K562 (cell line): ENCODE measurements at regions not wholly inside any gene's neighbourhood (a gene's known extent, or its start where the extent isn't known, plus 50 kb on each side); places are given as distances from the start of the nearest gene placed in this dataset.

Experiments used
- ATAC-seq: fragments of 200-7000 bp; cut with Tn5 transposase; 3 replicates; pipeline ENCODE4 v1.9.1; 2020; ENCODE audit warnings: moderate library complexity
- BruUV-seq: library from RNA; stranded (reverse); fragments of 400-500 nt; replicated peaks from 2 replicates; lab custom pipeline; 2021; lab: Mats Ljungman, UMichigan
- CTCF ChIA-PET: fragments of 300-600 bp; formaldehyde crosslinking; extraction: SDS; loops from one replicate; lab custom pipeline; 2021; ENCODE audit warnings: low intra/inter-chr PET ratio; lab: Yijun Ruan, JAX
- POLR2A ChIA-PET: fragments of 300-600, 350-650 bp; sonication (Branson Sonifier 250); formaldehyde crosslinking; extraction: SDS; loops from one replicate; lab custom pipeline; 2021; ENCODE audit warnings: antibody characterized with exemption, inconsistent platforms; lab: Yijun Ruan, JAX
- DNase-seq, 4 experiments: peaks; one replicate each; pipeline versions ENCODE4 v3.0.0 to v3.0.0-alpha.2; 2011 to 2018; ENCODE audit warnings: low spot score in 3 of 4, mixed read lengths in 3 of 4; ENCODE audit errors: extremely low read depth in 1 of 4
- FAIRE-seq: peaks from 2 replicates; lab custom pipeline; 2011; peaks lifted over from hg19 to GRCh38; lab: Jason Lieb, UNC
- H2AFZ ChIP-seq: 2 replicates; pipeline ENCODE4 v1.6.0; 2011; ENCODE audit warnings: low read depth, low read length, control low read depth, inconsistent platforms
- H3K27ac ChIP-seq: fragments of 200-600 bp; 3 replicates; pipeline ENCODE4 v1.8.0; 2011; ENCODE audit warnings: low read depth, mild to moderate bottlenecking, control low read depth, inconsistent platforms, low read length, moderate library complexity, mixed read lengths; ENCODE audit errors: extremely low read depth
- H3K27me3 ChIP-seq, 2 experiments: fragments of 300-600 bp in 1 of 2; 2 replicates in 1 of 2; 3 replicates in 1 of 2; pipeline versions ENCODE4 v1.6.0 to v1.8.0; 2011; ENCODE audit warnings: inconsistent platforms in 2 of 2, low read length in 2 of 2, mild to moderate bottlenecking in 1 of 2, mixed read lengths in 1 of 2, moderate library complexity in 1 of 2; ENCODE audit not compliant: control insufficient read depth in 2 of 2, insufficient read depth in 2 of 2
- H3K36me3 ChIP-seq: fragments of 300-600 bp; 3 replicates; pipeline ENCODE4 v1.8.0; 2011; ENCODE audit warnings: mild to moderate bottlenecking, low read length, inconsistent platforms; ENCODE audit not compliant: control insufficient read depth, insufficient read depth
- H3K4me1 ChIP-seq, 2 experiments: fragments of 200-600 bp in 1 of 2; replicated peaks in 1 of 2; 2 replicates in 1 of 2; 3 replicates in 1 of 2; pipeline versions ENCODE4 v1.5.1 to v1.8.0; 2011; ENCODE audit warnings: inconsistent platforms in 2 of 2, low read length in 2 of 2, mild to moderate bottlenecking in 1 of 2, mixed read lengths in 1 of 2, moderate library complexity in 1 of 2; ENCODE audit not compliant: control insufficient read depth in 2 of 2, insufficient read depth in 2 of 2
- H3K4me2 ChIP-seq: 2 replicates; pipeline ENCODE4 v1.6.1; 2011; ENCODE audit warnings: low read length, control low read depth, inconsistent platforms, mixed read lengths; ENCODE audit not compliant: insufficient read depth
- H3K4me3 ChIP-seq: fragments of 200-600 bp; sonication (generic), shearing (Covaris generic); 2 replicates; pipeline ENCODE4 v1.5.1; 2016; ENCODE audit warnings: control low read depth, inconsistent platforms
- H3K79me2 ChIP-seq: fragments of 200-600 bp; 3 replicates; pipeline ENCODE4 v1.8.0; 2011; ENCODE audit warnings: low read length, inconsistent platforms; ENCODE audit not compliant: control insufficient read depth, insufficient read depth
- H3K9ac ChIP-seq, 2 experiments: 2 replicates each; pipeline versions ENCODE4 v1.6.0 to v1.6.1; 2011; ENCODE audit warnings: low read depth in 2 of 2, low read length in 2 of 2, control low read depth in 1 of 2, inconsistent platforms in 1 of 2, mild to moderate bottlenecking in 1 of 2, mixed read lengths in 1 of 2; ENCODE audit not compliant: insufficient read depth in 1 of 2
- H3K9me1 ChIP-seq: one replicate; pipeline ENCODE4 v1.6.0; 2011; ENCODE audit warnings: inconsistent platforms, mild to moderate bottlenecking, low read length, moderate library complexity; ENCODE audit not compliant: control insufficient read depth, insufficient read depth
- H3K9me3 ChIP-seq: replicated peaks from 2 replicates; pipeline ENCODE4 v1.5.1; 2011; ENCODE audit warnings: low read depth, low read length, inconsistent platforms; ENCODE audit not compliant: control insufficient read depth, insufficient read depth
- H4K20me1 ChIP-seq: replicated peaks from 2 replicates; pipeline ENCODE4 v1.6.1; 2011; ENCODE audit warnings: low read length, inconsistent platforms, mixed read lengths; ENCODE audit not compliant: control insufficient read depth, insufficient read depth
- CHD1 ChIP-seq: fragments of 200-600 bp; sonication (generic); IDR thresholded peaks from one replicate; pipeline ENCODE4 v1.6.1; 2012; ENCODE audit warnings: mild to moderate bottlenecking, moderate library complexity, low read length, inconsistent platforms
- KDM2B ChIP-seq: fragments of 250-450 bp; sonication (Bioruptor Pico); IDR thresholded peaks from 2 replicates; pipeline ENCODE4 v1.8.0; 2021; ENCODE audit warnings: mild to moderate bottlenecking, moderate library complexity
- STAT5A ChIP-seq: IDR thresholded peaks from 2 replicates; pipeline ENCODE4 v1.6.1; 2012; ENCODE audit warnings: low read length, inconsistent platforms, borderline replicate concordance
- ZFP1 ChIP-seq: fragments of 450-650 bp; formaldehyde crosslinking; IDR thresholded peaks from 2 replicates; pipeline ENCODE4 v1.4.0; 2020; ENCODE audit warnings: mild to moderate bottlenecking, mixed read lengths
- ZFP30 ChIP-seq: fragments of 250-450 bp; sonication (Bioruptor Pico); IDR thresholded peaks from 2 replicates; pipeline ENCODE4 v1.8.0; 2022; ENCODE audit warnings: moderate library complexity, mild to moderate bottlenecking, inconsistent platforms, borderline replicate concordance
- ZHX1 ChIP-seq: fragments of 150-350 bp; conservative IDR thresholded peaks from 2 replicates; pipeline ENCODE4 v1.6.1; 2014; ENCODE audit warnings: low read length
- ZNF347 ChIP-seq: fragments of 450-650 bp; formaldehyde crosslinking; IDR thresholded peaks from 2 replicates; pipeline ENCODE4 v1.4.0; 2020; ENCODE audit warnings: low read depth, mild to moderate bottlenecking, moderate library complexity
- ZNF445 ChIP-seq: fragments of 250-450 bp; sonication (Bioruptor Pico); IDR thresholded peaks from 2 replicates; pipeline ENCODE4 v1.4.0; 2020; ENCODE audit warnings: low read depth, mild to moderate bottlenecking, moderate library complexity
- WGBS: fragments of 100-300 bp; shearing (Covaris generic); methylation state at CpG from one replicate; pipeline ENCODE4 v1.1.6; 2016; ENCODE audit warnings: low coverage, mixed read lengths; ENCODE audit not compliant: insufficient coverage; ENCODE audit errors: missing lambda C conversion rate; 5-methylcytosine and 5-hydroxymethylcytosine counted together
- in situ Hi-C: fragments of 300-500 bp; cut with MboI; formaldehyde crosslinking; loops from 4 replicates; pipeline ENCODE4 v1.15.0; 2018; ENCODE audit warnings: inconsistent platforms, mixed read lengths
- intact Hi-C: fragments of 100-400 bp; cut with micrococcal nuclease; formaldehyde crosslinking; loops from 2 replicates; pipeline ENCODE4 v1.14.2; 2022
- TF ChIP-seq, protein P1 (sequence below): fragments of 200-800 bp; sonication (Bioruptor generic); IDR thresholded peaks from 2 replicates; pipeline ENCODE4 v1.6.1; 2016; ENCODE audit warnings: missing genetic modification characterization, missing compliant biosample characterization

- no TSS peak for BruUV-seq
These were observed 403.2 kb upstream of the RASGEF1B start for GRCh38 chr4:81874661-81875515.

More at GRCh38 chr4:81874661-81875515, 403.2 kb upstream of the RASGEF1B start:
- Histone ChIP-seq H4K20me1 (no peaks in the 10 kb centered on the region), H2AFZ (no peak overlapping the region), H3K27me3 (peaks cover 0 to 3% of the 10 kb centered on the region in 2 experiments; a peak in 1 of 5 replicates), H3K4me3 (no peak overlapping the region), H3K9ac (no peak overlapping the region), H3K4me2 (no peak overlapping the region), H3K9me1 (no peaks in the 10 kb centered on the region), H3K9me3 (no peaks in the 10 kb centered on the region), H3K4me1 (no peaks in the 10 kb centered on the region; a peak in 1 of 5 replicates), H3K36me3 (no peaks in the 10 kb centered on the region), H3K79me2 (no peaks in the 10 kb centered on the region), H3K27ac (no peak overlapping the region)
- WGBS = 0% methylated on average over 3 of the region's 3 CpGs
- ChIA-PET POLR2A (no interaction called here), CTCF (no interaction called here)
- intact Hi-C loops = no loop called here
- in situ Hi-C loops = no loop called here
- FAIRE-seq (no peak), ATAC-seq (no peak), DNase-seq (no peak)
- no peak for TF ChIP-seq ZNF347 (CRISPR knock-in tag)
- TF ChIP-seq, protein P1, sequence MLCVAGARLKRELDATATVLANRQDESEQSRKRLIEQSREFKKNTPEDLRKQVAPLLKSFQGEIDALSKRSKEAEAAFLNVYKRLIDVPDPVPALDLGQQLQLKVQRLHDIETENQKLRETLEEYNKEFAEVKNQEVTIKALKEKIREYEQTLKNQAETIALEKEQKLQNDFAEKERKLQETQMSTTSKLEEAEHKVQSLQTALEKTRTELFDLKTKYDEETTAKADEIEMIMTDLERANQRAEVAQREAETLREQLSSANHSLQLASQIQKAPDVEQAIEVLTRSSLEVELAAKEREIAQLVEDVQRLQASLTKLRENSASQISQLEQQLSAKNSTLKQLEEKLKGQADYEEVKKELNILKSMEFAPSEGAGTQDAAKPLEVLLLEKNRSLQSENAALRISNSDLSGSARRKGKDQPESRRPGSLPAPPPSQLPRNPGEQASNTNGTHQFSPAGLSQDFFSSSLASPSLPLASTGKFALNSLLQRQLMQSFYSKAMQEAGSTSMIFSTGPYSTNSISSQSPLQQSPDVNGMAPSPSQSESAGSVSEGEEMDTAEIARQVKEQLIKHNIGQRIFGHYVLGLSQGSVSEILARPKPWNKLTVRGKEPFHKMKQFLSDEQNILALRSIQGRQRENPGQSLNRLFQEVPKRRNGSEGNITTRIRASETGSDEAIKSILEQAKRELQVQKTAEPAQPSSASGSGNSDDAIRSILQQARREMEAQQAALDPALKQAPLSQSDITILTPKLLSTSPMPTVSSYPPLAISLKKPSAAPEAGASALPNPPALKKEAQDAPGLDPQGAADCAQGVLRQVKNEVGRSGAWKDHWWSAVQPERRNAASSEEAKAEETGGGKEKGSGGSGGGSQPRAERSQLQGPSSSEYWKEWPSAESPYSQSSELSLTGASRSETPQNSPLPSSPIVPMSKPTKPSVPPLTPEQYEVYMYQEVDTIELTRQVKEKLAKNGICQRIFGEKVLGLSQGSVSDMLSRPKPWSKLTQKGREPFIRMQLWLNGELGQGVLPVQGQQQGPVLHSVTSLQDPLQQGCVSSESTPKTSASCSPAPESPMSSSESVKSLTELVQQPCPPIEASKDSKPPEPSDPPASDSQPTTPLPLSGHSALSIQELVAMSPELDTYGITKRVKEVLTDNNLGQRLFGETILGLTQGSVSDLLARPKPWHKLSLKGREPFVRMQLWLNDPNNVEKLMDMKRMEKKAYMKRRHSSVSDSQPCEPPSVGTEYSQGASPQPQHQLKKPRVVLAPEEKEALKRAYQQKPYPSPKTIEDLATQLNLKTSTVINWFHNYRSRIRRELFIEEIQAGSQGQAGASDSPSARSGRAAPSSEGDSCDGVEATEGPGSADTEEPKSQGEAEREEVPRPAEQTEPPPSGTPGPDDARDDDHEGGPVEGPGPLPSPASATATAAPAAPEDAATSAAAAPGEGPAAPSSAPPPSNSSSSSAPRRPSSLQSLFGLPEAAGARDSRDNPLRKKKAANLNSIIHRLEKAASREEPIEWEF (CRISPR knock-in tag) = no peak
- TF ChIP-seq STAT5A = no peak
- TF ChIP-seq CHD1 = no peak
- no peak for TF ChIP-seq ZHX1
- TF ChIP-seq ZFP1 (CRISPR knock-in tag) = no peak
- TF ChIP-seq ZNF445 (CRISPR knock-in tag) = no peak
- TF ChIP-seq KDM2B = no peak
- no peak for TF ChIP-seq ZFP30 (CRISPR knock-in tag)
